H9 (cell line): ENCODE measurements at regions not wholly inside any gene's neighbourhood (a gene's known extent, or its start where the extent isn't known, plus 50 kb on each side); places are given as distances from the start of the nearest gene placed in this dataset.

ENCODE experiments used
- DNase-seq: peaks from one replicate; pipeline ENCODE4 v3.0.0-alpha.2; 2017
- H2AFZ ChIP-seq: one replicate; pipeline ENCODE4 v1.6.1; 2013; ENCODE audit warnings: mild to moderate bottlenecking, low read length, control low read depth, moderate library complexity
- H2AK5ac ChIP-seq: 2 replicates; pipeline ENCODE4 v1.6.1; 2013; ENCODE audit warnings: low read length, control low read depth, mixed read lengths; ENCODE audit not compliant: insufficient read length
- H2BK120ac ChIP-seq: one replicate; pipeline ENCODE4 v1.6.1; 2013; ENCODE audit warnings: low read depth, mild to moderate bottlenecking, low read length, control low read depth, inconsistent platforms; ENCODE audit not compliant: poor library complexity, severe bottlenecking
- H2BK12ac ChIP-seq: 2 replicates; pipeline ENCODE4 v1.6.1; 2013; ENCODE audit warnings: low read length, control low read depth, mixed read lengths, low read depth; ENCODE audit not compliant: insufficient read length
- H2BK15ac ChIP-seq: 2 replicates; pipeline ENCODE4 v1.6.1; 2013; ENCODE audit warnings: low read depth, low read length, control low read depth
- H2BK20ac ChIP-seq: one replicate; pipeline ENCODE4 v1.6.1; 2013; ENCODE audit warnings: low read depth, mild to moderate bottlenecking, low read length, control low read depth, inconsistent platforms; ENCODE audit not compliant: poor library complexity, severe bottlenecking
- H2BK5ac ChIP-seq: 2 replicates; pipeline ENCODE4 v1.6.1; 2013; ENCODE audit warnings: low read length, control low read depth, mixed read lengths; ENCODE audit not compliant: insufficient read length
- H3K14ac ChIP-seq: 2 replicates; pipeline ENCODE4 v1.6.1; 2013; ENCODE audit warnings: low read length, control low read depth; ENCODE audit not compliant: insufficient read depth
- H3K18ac ChIP-seq: 2 replicates; pipeline ENCODE4 v1.6.1; 2013; ENCODE audit warnings: low read depth, mild to moderate bottlenecking, mixed read lengths, low read length, control low read depth; ENCODE audit not compliant: insufficient read length
- H3K23ac ChIP-seq: 2 replicates; pipeline ENCODE4 v1.6.1; 2013; ENCODE audit warnings: low read length, control low read depth, mixed read lengths, low read depth; ENCODE audit not compliant: insufficient read length
- H3K23me2 ChIP-seq: 2 replicates; pipeline ENCODE4 v1.6.1; 2013; ENCODE audit warnings: low read depth, mild to moderate bottlenecking, mixed read lengths, low read length, control low read depth; ENCODE audit not compliant: insufficient read length, poor library complexity, severe bottlenecking
- H3K27ac ChIP-seq: 2 replicates; pipeline ENCODE4 v1.5.1; 2013; ENCODE audit warnings: low read length, control low read depth, mixed read lengths, low read depth; ENCODE audit not compliant: insufficient read length
- H3K27me3 ChIP-seq: 2 replicates; pipeline ENCODE4 v1.6.1; 2013; ENCODE audit warnings: low read length, control low read depth, inconsistent platforms; ENCODE audit not compliant: insufficient read depth
- H3K4ac ChIP-seq: 2 replicates; pipeline ENCODE4 v1.6.1; 2013; ENCODE audit warnings: low read depth, mild to moderate bottlenecking, control low read depth, inconsistent platforms, low read length, moderate library complexity
- H3K4me1 ChIP-seq: 2 replicates; pipeline ENCODE4 v1.6.1; 2013; ENCODE audit warnings: low read length, control low read depth, inconsistent platforms; ENCODE audit not compliant: insufficient read depth
- H3K4me2 ChIP-seq: 2 replicates; pipeline ENCODE4 v1.6.1; 2013; ENCODE audit warnings: low read length, control low read depth, mixed read lengths; ENCODE audit not compliant: insufficient read length, insufficient read depth
- H3K56ac ChIP-seq: 2 replicates; pipeline ENCODE4 v1.6.1; 2013; ENCODE audit warnings: low read depth, mild to moderate bottlenecking, mixed read lengths, low read length, control low read depth; ENCODE audit not compliant: insufficient read length
- H3K79me1 ChIP-seq: 2 replicates; pipeline ENCODE4 v1.6.1; 2013; ENCODE audit warnings: low read depth, mild to moderate bottlenecking, moderate library complexity, low read length, control low read depth, inconsistent platforms; ENCODE audit not compliant: insufficient read depth, poor library complexity, severe bottlenecking
- H3K79me2 ChIP-seq: 2 replicates; pipeline ENCODE4 v1.6.1; 2013; ENCODE audit warnings: low read length, control low read depth, inconsistent platforms; ENCODE audit not compliant: insufficient read depth
- H3K9ac ChIP-seq: 2 replicates; pipeline ENCODE4 v1.6.1; 2013; ENCODE audit warnings: low read length, control low read depth, mixed read lengths; ENCODE audit not compliant: insufficient read length; ENCODE audit errors: extremely low read depth
- H3K9me3 ChIP-seq: one replicate; pipeline ENCODE4 v1.6.1; 2013; ENCODE audit warnings: low read depth, low read length, inconsistent platforms; ENCODE audit not compliant: control insufficient read depth
- H3T11ph ChIP-seq: one replicate; pipeline ENCODE4 v1.6.1; 2013; ENCODE audit warnings: mild to moderate bottlenecking, low read length, control low read depth, inconsistent platforms
- H4K20me1 ChIP-seq: one replicate; pipeline ENCODE4 v1.6.1; 2013; ENCODE audit not compliant: control insufficient read depth, insufficient read length, insufficient read depth
- H4K5ac ChIP-seq: 2 replicates; pipeline ENCODE4 v1.6.1; 2013; ENCODE audit warnings: low read depth, mild to moderate bottlenecking, mixed read lengths, low read length, control low read depth; ENCODE audit not compliant: insufficient read length
- H4K8ac ChIP-seq: replicated peaks from 2 replicates; pipeline ENCODE4 v1.6.1; 2013; ENCODE audit warnings: low read length, control low read depth, mixed read lengths, low read depth; ENCODE audit not compliant: insufficient read length
- H4K91ac ChIP-seq: 2 replicates; pipeline ENCODE4 v1.6.1; 2013; ENCODE audit warnings: low read depth, mild to moderate bottlenecking, moderate library complexity, mixed read lengths, low read length, control low read depth; ENCODE audit not compliant: insufficient read length
- H3K27ac Mint-ChIP-seq, 3 experiments: 2 replicates in 2 of 3; 3 replicates in 1 of 3; pipeline ENCODE4 v1.8.0; 2020 to 2021; ENCODE audit warnings: mixed read lengths in 3 of 3, mild to moderate bottlenecking in 1 of 3, moderate library complexity in 1 of 3
- H3K27me3 Mint-ChIP-seq: 2 replicates; pipeline ENCODE4 v1.8.0; 2021; ENCODE audit warnings: low read depth, mild to moderate bottlenecking, moderate library complexity, mixed read lengths
- H3K36me3 Mint-ChIP-seq, 3 experiments: 2 replicates in 2 of 3; 3 replicates in 1 of 3; pipeline ENCODE4 v1.8.0; 2020 to 2021; ENCODE audit warnings: low read depth in 3 of 3, mixed read lengths in 3 of 3; ENCODE audit not compliant: insufficient read depth in 1 of 3
- H3K4me1 Mint-ChIP-seq, 2 experiments: 2 replicates each; pipeline ENCODE4 v1.8.0; 2020; ENCODE audit warnings: mixed read lengths in 2 of 2
- H3K4me3 Mint-ChIP-seq, 2 experiments: 2 replicates in 1 of 2; 3 replicates in 1 of 2; pipeline ENCODE4 v1.8.0; 2020 to 2021; ENCODE audit warnings: mild to moderate bottlenecking in 2 of 2, mixed read lengths in 2 of 2, moderate library complexity in 1 of 2
- H3K9me3 Mint-ChIP-seq, 2 experiments: 2 replicates in 1 of 2; 3 replicates in 1 of 2; pipeline ENCODE4 v1.8.0; 2020; ENCODE audit warnings: mild to moderate bottlenecking in 2 of 2, mixed read lengths in 2 of 2, moderate library complexity in 1 of 2
- CTCF ChIP-seq: fragments of 200-600 bp; sonication (generic); conservative IDR thresholded peaks from 3 replicates; pipeline ENCODE4 v1.8.0; 2021; ENCODE audit warnings: antibody characterized with exemption, mild to moderate bottlenecking
- WGBS: extraction: QIAGEN DNeasy Blood & Tissue Kit; methylation state at CpG from one replicate; pipeline ENCODE4 v1.1.7; 2013; ENCODE audit warnings: missing lambda C conversion rate, low lambda C conversion rate, mixed read lengths; ENCODE audit not compliant: insufficient read length; ENCODE audit errors: extremely low coverage; 5-methylcytosine and 5-hydroxymethylcytosine counted together

GRCh38 chr6:113695516-113695915 lies 161.6 kb upstream of the MARCKS start:
- H3K27me3 ChIP-seq = no peaks in the 10 kb centered on the region
- peaks cover 8 to 10% of the 10 kb centered on the region in 2 experiments for H3K4me1 Mint-ChIP-seq
- no peak overlapping the region for H2BK120ac ChIP-seq
- H2BK12ac ChIP-seq = no peak overlapping the region
- H3K23me2 ChIP-seq = no peaks in the 10 kb centered on the region
- no peak for DNase-seq
- H3K14ac ChIP-seq = no peak overlapping the region
- H3K79me2 ChIP-seq = no peaks in the 10 kb centered on the region
- no peak overlapping the region for H3K56ac ChIP-seq
- H3T11ph ChIP-seq = no peak overlapping the region
- H3K27ac Mint-ChIP-seq = no peak overlapping the region
- H3K9me3 Mint-ChIP-seq = no peaks in the 10 kb centered on the region
- H2AK5ac ChIP-seq = no peak overlapping the region
- H2AFZ ChIP-seq = no peak overlapping the region
- no CpG with 5 or more reads among the region's 3 CpGs for WGBS
- no peak overlapping the region for H3K27ac ChIP-seq
- H3K27me3 Mint-ChIP-seq = no peaks in the 10 kb centered on the region
- no peak overlapping the region for H3K23ac ChIP-seq
- no peaks in the 10 kb centered on the region for H3K79me1 ChIP-seq
- H3K9ac ChIP-seq = no peak overlapping the region
- H3K9me3 ChIP-seq = no peaks in the 10 kb centered on the region
- H2BK15ac ChIP-seq = no peak overlapping the region
- no peaks in the 10 kb centered on the region for H4K20me1 ChIP-seq
- H4K8ac ChIP-seq = no peak overlapping the region
- no peaks in the 10 kb centered on the region for H3K36me3 Mint-ChIP-seq
- TF ChIP-seq CTCF = no peak
- no peak overlapping the region for H3K4me2 ChIP-seq
- H3K4me1 ChIP-seq = no peaks in the 10 kb centered on the region; the same call in 1 of the 2 replicates
- H3K4ac ChIP-seq = no peak overlapping the region
- no peak overlapping the region for H3K4me3 Mint-ChIP-seq
- no peak overlapping the region for H2BK20ac ChIP-seq
- no peak overlapping the region for H4K5ac ChIP-seq
- no peak overlapping the region for H3K18ac ChIP-seq
- H4K91ac ChIP-seq = no peak overlapping the region
- no peak overlapping the region for H2BK5ac ChIP-seq
